NCI-H774 (cell line): ENCODE measurements at regions not wholly inside any gene's neighbourhood (a gene's known extent, or its start where the extent isn't known, plus 50 kb on each side); places are given as distances from the start of the nearest gene placed in this dataset.

Source experiments
- DNase-seq: peaks from one replicate; lab custom pipeline; 2025; lab: John Stamatoyannopoulos, UW

DNA sequence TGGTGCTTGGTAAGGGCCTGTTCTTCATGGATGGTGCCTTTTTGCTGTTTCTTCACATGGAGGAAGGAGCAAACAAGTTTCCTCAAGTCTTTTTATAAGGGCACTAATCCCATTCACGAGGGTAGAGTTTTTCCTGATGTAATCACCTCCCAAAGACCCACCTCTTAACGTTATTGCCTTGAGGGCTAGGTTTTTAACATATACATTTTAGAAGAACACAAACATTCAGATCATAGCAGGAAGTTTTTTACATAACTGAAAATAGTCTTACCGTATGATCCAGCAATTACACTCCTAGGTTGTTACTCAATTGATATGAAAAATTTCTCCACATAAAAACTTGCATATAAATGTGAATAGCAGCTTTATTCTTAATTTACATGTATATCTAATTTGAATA lies 976.3 kb downstream of the DSC3 start:
- DNase-seq = no peak

DNA sequence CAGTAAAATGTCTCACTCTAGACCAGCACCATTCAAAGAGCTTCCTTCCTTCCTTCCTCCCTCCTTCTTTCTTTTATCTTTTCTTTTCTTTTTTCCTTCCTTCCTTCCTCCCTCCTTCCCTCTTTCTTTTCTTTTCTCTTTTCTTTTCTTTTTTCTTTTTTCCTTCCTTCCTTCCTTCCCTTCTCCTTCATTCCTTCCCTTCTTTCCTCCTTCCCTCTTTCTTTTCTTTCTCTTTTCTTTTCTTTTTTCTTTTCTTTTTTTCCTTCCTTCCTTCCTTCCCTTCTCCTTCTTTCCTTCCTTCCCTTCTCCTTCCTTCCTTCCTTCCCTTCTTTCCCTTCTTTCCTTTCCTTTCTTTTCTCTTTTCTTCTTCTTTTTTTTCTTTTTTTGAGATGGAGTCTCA lies 985.1 kb downstream of the DSC3 start:
- DNase-seq = no peak

DNA sequence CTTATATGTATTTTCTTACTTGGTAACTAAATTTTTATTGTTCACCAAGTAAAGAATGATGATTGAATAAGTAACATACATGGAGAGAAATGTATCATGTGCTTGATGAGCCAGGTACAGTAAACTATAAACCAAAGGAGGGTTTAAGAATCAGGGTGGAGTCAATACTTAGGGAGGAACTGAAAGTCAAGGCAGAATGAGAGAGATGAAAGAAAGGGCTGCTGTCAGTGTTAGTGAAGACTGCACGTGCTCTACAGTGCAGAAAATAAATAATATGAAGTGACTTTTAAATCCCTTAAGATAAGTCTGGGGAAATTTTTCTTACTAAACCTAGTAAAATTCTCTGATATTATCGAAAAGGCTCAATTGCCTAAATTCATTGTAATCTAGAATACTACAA lies 986.0 kb downstream of the DSC3 start:
- no peak for DNase-seq

DNA sequence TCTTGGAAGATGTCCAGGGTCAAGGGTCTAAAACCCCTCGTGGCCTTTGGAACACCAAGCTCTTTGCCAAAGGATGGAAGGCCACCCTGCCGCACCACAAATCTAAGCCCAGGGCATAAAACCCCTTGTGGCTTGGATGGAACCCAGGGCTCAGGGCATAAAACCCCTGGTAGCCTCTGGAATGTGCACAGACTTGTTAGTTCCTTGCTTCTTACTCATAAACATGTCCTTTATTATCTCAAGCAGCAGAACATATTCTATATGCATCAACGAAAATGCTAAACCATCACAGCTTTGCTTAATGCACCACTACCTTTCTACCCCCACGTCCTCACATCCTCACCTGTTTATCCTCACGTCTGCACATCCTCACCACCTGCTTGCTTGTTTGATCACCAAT lies 998.0 kb downstream of the DSC3 start:
- no peak for DNase-seq

DNA sequence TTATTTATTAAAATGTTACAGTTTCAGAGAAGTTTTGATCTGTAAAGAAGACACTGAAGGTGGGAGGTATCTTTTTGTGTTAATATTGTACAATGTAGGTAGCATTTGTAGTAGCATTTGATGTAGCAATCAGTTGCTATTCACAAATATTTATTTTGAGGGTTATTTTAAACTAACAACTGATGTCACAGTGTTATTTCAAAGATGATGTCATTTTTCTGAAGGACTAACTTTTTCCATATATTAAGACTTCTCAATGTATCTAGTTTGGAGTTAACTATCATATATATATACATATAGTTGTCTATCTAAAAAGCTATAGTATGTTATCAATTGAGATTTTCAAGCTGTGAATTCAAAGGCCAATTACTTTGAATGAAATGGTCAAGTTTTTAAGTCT lies 1003.3 kb downstream of the DSC3 start:
- DNase-seq = no peak

DNA sequence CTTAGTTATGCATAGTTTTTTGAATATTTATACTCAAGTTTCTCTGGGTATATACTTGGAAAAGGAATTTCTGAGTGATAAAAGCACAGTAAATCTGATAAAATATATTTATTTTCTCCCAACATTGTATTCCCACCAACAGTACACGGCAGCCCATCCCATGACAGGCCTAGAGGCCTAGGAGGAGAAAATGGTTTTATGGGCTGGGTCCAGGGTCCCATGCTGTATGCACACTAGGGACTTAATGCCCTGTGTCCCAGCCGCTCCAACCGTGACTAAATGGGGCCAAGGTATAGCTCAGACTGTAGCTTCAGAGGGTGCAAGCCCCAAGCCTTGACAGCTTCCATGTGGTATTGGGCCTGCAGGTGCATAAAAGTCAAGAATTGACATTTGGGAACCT lies 1007.7 kb downstream of the DSC3 start:
- no peak for DNase-seq

DNA sequence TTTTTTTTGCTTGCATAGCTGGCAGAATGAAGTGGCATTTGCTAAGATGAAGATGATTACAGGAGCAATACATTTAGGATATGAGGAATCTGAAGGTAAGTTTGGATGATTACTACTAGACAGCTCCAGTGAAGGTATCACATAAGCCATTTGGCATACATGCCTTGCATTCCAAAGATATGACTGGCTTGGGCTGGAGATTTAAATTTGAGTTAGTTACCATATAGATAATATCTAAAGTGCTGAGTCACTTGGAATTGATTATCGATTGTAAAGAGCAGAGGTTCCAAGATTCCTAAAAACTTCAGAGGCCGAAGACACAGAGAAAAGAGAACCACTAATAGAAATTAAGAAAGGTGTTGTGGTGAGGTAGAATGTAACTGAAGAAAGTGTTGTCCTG lies 1026.4 kb downstream of the DSC3 start:
- no peak for DNase-seq

DNA sequence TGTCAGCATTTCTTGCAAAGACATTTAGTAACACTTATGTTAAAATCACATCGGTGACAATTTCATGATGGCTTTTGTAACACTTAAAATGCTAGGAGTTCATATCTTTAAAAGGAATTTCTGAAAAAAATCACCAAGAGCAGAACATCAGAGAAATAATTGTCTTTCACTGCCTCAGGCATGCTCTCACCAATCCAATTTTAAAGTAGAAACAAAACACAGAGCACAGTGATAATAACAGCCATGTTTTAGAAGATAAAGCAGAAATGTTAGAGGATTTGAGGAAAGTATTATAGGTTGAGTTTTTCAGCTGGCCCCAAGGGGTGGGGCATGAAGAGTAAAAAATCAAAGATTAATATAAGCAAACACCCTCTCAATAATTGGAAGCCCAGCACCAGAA lies 1037.6 kb downstream of the DSC3 start:
- no peak for DNase-seq

DNA sequence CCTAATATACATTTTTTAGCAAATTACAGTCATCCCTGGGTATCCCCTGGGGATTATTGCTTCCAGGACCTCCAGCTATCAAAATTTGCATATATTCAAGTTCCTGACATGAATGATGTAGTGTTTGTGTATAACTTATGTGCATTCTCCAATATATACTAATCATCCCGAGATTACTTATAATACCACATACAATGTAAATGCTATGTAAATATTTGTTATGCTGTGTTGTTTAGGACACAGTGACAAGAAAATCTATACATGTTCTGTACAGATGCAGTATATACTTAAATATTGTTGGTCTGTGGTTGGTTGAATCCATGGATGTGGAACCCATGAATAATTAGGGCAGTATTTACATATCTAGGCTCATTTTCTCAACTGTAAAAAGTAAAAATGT lies 1060.3 kb downstream of the DSC3 start:
- no peak for DNase-seq

DNA sequence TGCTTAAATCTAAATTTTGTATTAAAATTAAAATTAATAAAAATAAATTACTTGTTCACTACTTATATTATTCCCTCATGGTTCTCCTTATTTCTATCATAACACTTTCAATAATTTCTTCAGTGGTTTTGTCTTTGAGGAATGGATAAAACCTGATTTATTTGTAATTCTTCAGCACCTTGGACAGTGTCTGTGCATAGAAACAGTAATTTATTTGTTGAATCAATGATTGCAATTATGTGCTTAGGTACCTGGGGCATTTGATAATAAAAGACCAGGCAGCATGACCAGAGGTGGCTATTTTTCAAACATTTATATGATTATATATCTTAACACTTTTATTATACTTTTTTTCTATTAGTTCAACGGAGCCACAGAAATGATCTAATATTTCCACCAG lies 1062.7 kb downstream of the DSC3 start:
- no peak for DNase-seq

DNA sequence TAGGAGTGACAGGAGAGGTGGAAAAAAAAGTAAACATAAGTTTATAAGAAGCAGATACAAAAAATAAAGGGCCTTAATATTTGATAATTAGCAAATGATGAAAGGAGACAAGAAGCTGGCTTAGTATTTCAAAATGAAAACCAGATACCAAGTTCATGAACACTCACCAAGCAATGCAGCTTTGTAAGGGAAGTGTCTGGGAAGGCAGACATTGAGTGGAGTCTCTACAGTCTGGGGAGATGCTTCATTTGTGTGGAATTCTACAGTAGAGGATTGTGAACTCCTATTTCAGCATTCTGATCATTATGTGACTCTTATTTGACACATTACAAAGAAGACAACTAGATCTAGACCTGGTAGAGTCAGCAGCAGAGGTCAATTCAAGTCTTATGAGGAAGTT lies 1072.7 kb downstream of the DSC3 start:
- no peak for DNase-seq

DNA sequence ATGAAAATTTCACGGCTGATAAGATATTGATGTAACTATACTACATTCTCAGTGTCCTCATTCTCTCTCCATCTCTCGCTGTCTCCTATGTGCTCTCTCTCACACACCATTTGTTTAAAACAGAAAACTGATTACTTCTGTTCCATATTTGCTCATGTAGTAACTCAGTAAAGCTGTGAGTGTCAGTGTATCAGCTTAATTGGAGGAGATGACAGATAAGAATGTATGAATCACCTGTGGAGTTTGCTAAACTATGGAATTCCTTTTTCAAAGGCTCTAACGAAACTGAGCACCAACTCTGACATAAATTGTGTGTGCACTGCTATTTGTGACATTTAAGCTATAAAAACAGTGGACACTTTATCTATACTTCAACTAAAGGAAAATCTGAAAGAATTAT lies 1080.0 kb downstream of the DSC3 start:
- no peak for DNase-seq

DNA sequence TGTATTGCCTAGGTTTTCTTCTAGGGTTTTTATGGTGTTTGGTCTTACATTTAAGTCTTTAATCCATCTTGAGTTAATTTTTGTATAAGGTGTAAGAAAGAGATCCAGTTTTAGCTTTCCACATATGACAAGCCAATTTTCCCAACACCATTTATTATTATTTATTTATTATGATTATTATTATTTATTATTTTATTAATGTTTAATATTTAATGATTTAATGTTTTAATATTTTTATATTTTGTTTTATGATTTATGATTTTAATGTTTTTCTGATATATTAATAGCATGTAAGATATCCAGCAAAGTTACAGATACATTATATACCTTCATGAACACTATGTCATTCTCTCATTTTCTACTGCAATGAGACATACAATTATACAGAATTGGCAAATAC lies 1082.0 kb downstream of the DSC3 start:
- no peak for DNase-seq

DNA sequence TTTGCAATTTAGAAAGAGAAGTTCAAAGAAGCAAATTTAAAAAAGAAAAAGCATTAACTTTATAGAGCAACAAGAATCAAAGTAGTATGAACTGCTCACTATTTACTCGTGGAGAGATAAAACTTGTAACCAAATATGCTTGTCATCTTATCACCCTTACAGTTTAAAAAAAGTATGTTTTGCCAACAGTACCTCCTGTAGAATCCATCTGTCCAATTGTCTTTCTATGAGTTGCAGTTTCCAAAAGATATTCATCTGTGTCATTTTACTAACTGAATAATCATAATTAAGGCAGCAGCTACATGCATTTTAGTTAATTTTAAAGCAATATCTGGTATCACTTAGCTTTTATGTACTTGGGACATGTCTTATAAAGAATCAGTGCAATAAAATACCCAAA lies 1112.3 kb downstream of the DSC3 start:
- DNase-seq = no peak

DNA sequence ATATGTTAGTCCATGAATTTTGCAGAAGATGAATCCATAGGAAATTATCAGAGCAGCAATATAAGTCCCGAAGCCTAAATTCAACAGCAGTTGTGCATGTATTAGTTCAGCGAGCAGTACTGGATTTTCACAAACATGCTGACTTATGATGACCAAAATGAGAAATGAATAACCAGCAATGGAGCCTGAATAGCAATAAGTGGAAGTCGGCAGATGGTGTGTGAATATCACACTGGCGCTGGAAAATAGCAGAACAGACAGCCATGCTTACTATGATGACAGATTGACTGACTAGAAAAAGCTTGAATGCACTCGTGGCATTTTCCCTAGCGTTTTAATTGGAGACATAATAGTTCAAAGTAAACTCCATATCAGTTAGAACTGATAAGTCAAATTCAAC lies 1114.5 kb downstream of the DSC3 start:
- DNase-seq = no peak

DNA sequence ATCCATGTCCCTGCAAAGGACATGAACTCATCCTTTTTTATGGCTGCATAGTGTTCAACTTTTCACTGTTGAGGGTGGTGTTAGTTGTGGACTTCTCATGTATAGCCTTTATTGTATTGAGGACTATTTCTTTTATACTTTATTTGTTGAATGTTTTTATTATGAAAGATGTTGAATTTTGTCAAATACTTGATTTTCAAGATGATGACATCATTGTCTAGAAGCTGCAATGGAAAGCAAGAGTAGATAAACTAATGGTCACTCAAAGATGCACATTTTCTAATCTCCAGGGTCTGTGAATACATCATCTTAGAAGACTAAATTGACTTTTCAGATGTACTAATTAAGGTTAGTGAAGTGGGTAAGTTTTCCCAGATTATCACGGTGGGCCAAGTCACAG lies 1117.0 kb downstream of the DSC3 start:
- DNase-seq = no peak

DNA sequence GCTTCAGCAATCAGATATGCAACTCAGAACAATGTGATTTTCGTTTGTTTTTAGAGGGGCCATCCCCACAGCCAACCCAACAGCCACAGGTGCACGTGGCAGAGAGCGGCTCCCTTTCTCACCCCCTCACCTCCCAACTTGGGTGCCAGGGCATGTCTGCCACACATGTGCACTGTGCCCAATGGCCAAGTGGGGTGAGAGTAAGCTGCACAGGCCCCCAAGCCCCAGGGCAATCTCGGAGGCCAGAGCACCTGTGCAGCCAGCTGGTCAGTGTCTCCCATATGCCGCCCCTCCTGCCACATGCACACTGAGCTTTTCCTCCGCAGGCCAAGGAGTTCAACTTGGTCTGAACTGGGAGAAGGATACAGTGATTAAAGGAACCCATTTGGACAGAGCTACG lies 1130.2 kb downstream of the DSC3 start:
- no peak for DNase-seq

DNA sequence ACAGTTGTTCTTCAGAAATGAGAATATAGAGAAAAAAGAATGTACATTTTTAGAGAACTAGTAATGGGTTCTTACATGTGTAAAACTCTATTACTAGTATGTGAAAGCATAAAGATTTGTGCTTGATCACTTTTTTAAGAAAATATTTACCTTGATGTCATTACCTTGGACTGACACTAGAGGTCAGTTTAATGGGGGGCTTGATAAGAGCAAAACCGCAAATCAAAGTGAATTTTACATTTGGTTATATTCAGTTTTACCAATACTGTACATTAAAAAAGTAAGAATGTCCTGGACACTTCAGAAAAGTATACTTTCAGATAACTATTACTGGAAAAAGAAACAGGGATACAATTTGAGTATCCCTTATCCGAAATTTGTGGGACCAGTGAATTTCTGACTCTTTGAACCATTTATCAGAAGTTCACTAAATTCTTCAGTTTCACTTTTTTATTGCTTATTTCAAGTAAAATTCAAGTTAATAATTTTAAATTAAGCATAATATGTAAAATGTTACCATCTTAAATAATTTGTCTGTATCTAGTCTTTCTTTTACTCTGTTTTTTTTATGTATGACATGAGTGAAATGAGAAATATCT lies 1149.5 kb downstream of the DSC3 start:
- DNase-seq = no peak

DNA sequence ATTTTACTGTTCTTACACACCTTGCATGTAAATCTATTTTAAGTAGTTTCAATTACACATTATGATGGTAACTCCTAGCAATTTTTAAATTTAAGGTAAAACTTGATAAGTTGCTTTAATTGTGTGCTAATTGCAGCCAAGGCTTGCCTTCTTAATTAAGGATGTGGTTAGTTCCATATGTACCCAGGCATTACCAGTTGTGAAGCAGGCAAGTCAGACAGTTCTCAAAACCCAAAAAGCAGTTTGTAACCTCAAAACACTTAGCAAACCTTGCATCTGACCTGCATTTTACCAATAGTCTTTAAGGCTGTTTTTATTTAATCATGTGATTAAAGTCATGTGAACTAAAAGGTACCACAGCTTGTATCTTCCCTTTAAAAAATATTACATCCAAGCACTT lies 1159.4 kb downstream of the DSC3 start:
- no peak for DNase-seq

DNA sequence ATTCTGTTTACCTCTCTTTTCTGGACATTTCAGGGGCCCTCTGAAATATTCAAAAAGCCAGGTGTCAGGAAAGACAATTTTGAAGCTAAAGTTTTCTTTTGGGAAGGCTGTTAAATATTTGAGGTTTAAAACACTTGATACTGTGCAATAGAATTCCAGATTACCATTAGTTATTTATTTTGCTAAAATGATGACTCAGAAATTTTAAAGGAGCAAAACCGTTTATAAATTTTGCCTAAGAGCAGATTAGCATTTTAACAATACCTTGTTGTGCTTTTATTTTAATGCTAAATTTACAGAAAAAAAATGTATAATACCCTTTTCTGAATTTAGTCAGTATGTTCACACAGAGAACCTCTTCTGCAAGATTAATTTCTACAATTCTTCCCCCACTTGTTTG lies 1159.9 kb downstream of the DSC3 start:
- DNase-seq = no peak

DNA sequence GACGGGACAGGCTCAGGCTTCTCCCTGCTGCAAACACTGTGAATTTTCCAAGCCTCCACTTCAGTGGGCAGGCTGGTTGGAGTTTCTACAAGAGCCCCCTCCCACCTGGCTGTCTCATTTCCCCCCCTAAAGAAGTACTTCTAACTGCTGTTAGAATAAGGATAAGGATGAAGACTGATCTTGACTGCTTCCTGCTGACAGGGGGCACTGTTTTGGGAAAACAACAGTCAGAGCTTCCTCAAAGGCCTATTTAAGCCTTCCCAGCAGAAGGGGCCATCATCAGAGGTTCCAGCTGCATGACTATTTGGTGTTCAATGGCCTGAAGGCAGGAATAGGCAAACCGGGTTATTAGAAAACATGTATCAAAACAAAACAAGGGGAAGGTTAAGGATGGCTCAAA lies 1162.8 kb downstream of the DSC3 start:
- no peak for DNase-seq

DNA sequence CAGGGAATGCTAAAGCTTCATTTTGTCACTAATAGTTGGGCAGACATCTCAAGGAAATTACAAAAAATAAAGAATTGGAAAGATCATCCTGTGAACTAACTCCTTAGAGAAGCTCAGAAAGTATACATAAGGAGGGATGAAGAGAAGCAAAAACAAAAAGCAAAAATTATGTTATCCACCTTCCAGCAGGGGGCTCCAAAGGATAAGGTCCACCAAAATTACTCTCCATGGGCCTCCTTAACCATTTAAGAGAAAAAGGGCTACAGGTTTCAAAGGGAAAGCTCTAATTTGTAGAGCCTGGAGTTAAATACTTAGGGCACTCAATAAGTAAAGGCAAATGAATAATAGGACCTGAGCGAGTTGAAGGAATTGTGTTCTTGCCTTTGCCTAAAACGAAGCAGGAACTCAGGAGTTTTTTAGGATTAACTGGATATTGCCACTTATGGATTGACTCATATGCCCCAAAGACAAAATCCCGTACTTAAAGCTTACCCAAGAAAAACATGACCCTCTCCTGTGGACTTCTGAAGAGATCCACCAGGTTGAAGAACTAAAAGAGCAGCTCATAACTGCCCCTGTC lies 1167.9 kb downstream of the DSC3 start:
- DNase-seq = no peak

DNA sequence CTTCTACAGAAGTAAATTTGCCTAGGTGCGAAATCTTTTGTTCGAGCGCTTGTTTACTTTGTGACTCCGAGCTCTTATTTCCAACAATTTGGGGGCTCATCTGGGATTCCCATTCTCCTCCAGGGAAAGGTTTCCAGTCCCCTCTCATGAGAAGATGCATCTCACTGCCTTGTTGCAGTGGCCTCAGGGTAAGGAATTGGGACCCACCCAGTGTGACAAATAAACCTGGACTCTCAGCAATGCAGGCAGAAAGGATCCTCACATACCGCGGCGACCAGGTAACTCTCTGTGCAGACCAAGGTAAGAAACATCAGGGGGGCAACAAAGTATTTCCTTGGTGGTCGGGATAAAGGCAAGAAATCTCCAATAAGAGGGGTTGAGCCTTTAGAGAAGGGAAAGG lies 1169.3 kb downstream of the DSC3 start:
- DNase-seq = no peak

DNA sequence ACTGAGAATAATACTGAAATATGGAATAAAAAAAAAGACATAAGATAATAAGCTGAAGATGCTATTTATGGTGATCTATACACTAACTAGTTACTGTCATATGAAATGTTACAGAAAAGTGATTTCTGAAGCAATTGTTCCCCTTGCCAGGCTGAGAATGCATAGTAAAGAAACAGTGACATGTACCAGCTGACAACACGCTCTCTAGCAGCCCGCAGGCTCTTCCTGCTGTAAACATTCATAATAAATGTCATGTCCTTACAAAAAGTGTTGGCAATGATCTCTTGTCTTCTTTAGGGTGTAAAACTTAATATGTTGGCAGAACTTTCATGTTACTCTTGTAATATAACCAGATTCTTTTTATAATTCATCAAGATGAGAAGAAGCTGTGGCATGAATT lies 1171.3 kb downstream of the DSC3 start:
- DNase-seq = no peak

DNA sequence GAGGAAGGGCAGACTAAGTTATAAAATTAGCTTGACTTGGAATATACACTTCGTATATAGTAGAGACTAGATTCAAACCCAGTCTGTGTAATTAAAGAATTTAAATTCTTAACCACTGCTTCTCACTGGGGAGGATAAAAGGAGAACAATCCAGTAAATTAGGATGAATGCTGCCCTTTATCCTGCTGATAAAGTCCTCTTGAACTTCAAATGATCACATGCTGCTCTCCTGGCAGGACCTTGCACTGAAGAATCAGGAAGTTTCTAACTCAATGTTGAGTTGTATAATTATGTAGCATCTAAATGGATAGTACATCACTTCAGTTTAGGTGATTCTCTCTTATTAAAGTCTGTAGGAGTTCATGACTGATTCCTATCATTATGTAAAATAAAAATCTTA lies 1179.7 kb downstream of the DSC3 start:
- DNase-seq = no peak
